Endothelial cell of umbilical vein (primary cell): ENCODE measurements at regions not wholly inside any gene's neighbourhood (a gene's known extent, or its start where the extent isn't known, plus 50 kb on each side); places are given as distances from the start of the nearest gene placed in this dataset.
"Not testable (repeated sequence)": the region's sequence is repeated elsewhere in the genome, so short reads cannot be mapped to it uniquely, and the experiment has no call there.

Experiments
- BruUV-seq: library from RNA; stranded (reverse); fragments of 400-500 nt; replicated peaks from 2 replicates; lab custom pipeline; 2021; lab: Mats Ljungman, UMichigan
- CTCF ChIA-PET: fragments of 300-600, 350-600 bp; sonication (Branson Sonifier 250); formaldehyde crosslinking; loops from one replicate; lab custom pipeline; 2021; ENCODE audit warnings: antibody characterized with exemption, inconsistent platforms; lab: Charles Lee
- POLR2A ChIA-PET: fragments of 300-600, 350-600 bp; sonication (Branson Sonifier 250); formaldehyde crosslinking; loops from one replicate; lab custom pipeline; 2021; ENCODE audit warnings: antibody characterized with exemption, inconsistent platforms; lab: Charles Lee
- DNase-seq: peaks from one replicate; pipeline ENCODE4 v3.0.0-alpha.2; 2011; ENCODE audit warnings: low read depth, low spot score
- FAIRE-seq: peaks from 2 replicates; lab custom pipeline; 2011; peaks lifted over from hg19 to GRCh38; lab: Jason Lieb, UNC
- H2AFZ ChIP-seq: 2 replicates; pipeline ENCODE4 v1.6.0; 2012; ENCODE audit warnings: low read depth, low read length, control low read depth, inconsistent platforms
- H3K27ac ChIP-seq: 2 replicates; pipeline ENCODE4 v1.5.1; 2011; ENCODE audit warnings: low read depth, mild to moderate bottlenecking, control low read depth, low read length, moderate library complexity; ENCODE audit not compliant: insufficient read depth
- H3K27me3 ChIP-seq, 2 experiments: 2 replicates each; pipeline versions ENCODE4 v1.6.0 to v1.6.1; 2011; ENCODE audit warnings: low read length in 2 of 2, mixed read lengths in 1 of 2; ENCODE audit not compliant: control insufficient read depth in 2 of 2, insufficient read depth in 2 of 2
- H3K36me3 ChIP-seq, 2 experiments: 2 replicates in 1 of 2; 3 replicates in 1 of 2; pipeline ENCODE4 v1.5.1; 2011; ENCODE audit warnings: low read length in 2 of 2, mild to moderate bottlenecking in 1 of 2, moderate library complexity in 1 of 2; ENCODE audit not compliant: control insufficient read depth in 2 of 2, insufficient read depth in 2 of 2; ENCODE audit errors: extremely low read depth in 1 of 2
- H3K4me1 ChIP-seq: 3 replicates; pipeline ENCODE4 v1.5.1; 2011; ENCODE audit warnings: mild to moderate bottlenecking, low read length; ENCODE audit not compliant: control insufficient read depth, insufficient read depth; ENCODE audit errors: extremely low read depth
- H3K4me2 ChIP-seq: 2 replicates; pipeline ENCODE4 v1.6.1; 2011; ENCODE audit warnings: low read length, control low read depth, mixed read lengths; ENCODE audit not compliant: insufficient read depth
- H3K4me3 ChIP-seq, 3 experiments: fragments of 200-600 bp in 1 of 3; sonication (generic), shearing (Covaris generic) in 1 of 3; replicated peaks in 1 of 3; 2 replicates each; pipeline ENCODE4 v1.5.1; 2011 to 2016; ENCODE audit warnings: control low read depth in 3 of 3, low read length in 3 of 3, mild to moderate bottlenecking in 2 of 3, inconsistent platforms in 1 of 3, low read depth in 1 of 3, moderate library complexity in 1 of 3; ENCODE audit not compliant: insufficient read depth in 1 of 3
- H3K79me2 ChIP-seq: 2 replicates; pipeline ENCODE4 v1.6.0; 2012; ENCODE audit warnings: low read length, inconsistent platforms; ENCODE audit not compliant: control insufficient read depth, insufficient read depth
- H3K9ac ChIP-seq: replicated peaks from 2 replicates; pipeline ENCODE3; 2011; ENCODE audit warnings: low read length, control low read depth; ENCODE audit not compliant: insufficient read depth; ENCODE audit errors: extremely low read depth
- H3K9me1 ChIP-seq: replicated peaks from 3 replicates; pipeline ENCODE4 v1.6.0; 2011; ENCODE audit warnings: mild to moderate bottlenecking, low read length; ENCODE audit not compliant: control insufficient read depth, insufficient read depth; ENCODE audit errors: extremely low read depth
- H3K9me3 ChIP-seq: replicated peaks from 2 replicates; pipeline ENCODE4 v1.5.1; 2012; ENCODE audit warnings: low read length, inconsistent platforms; ENCODE audit not compliant: control insufficient read depth, insufficient read depth
- H4K20me1 ChIP-seq: replicated peaks from 2 replicates; pipeline ENCODE3; 2011; ENCODE audit warnings: mild to moderate bottlenecking, low read length; ENCODE audit not compliant: control insufficient read depth, insufficient read depth; ENCODE audit errors: extremely low read depth
- CTCF ChIP-seq, 2 donors: IDR thresholded peaks; 1 replicate in 1 of 2; 2 replicates in 1 of 2; pipeline ENCODE4 v1.5.1; 2011; ENCODE audit warnings: low read length in 2 of 2, mild to moderate bottlenecking in 2 of 2, moderate library complexity in 2 of 2, control low read depth in 1 of 2, inconsistent platforms in 1 of 2, low read depth in 1 of 2; ENCODE audit not compliant: insufficient read depth in 1 of 2; ENCODE audit errors: extremely low read depth in 1 of 2
- EZH2 ChIP-seq: IDR thresholded peaks from 2 replicates; pipeline ENCODE4 v1.6.1; 2012; ENCODE audit warnings: borderline replicate concordance, low read depth, mild to moderate bottlenecking, moderate library complexity, low read length, inconsistent platforms; ENCODE audit not compliant: severe bottlenecking
- FOS ChIP-seq: IDR thresholded peaks from 2 replicates; pipeline ENCODE4 v1.6.1; 2011; ENCODE audit warnings: mild to moderate bottlenecking, low read length, moderate library complexity, borderline replicate concordance; ENCODE audit not compliant: insufficient read depth
- GATA2 ChIP-seq: IDR thresholded peaks from 2 replicates; pipeline ENCODE4 v1.7.0; 2011; ENCODE audit warnings: low read depth, mild to moderate bottlenecking, moderate library complexity, mixed read lengths, low read length; ENCODE audit not compliant: insufficient read length, insufficient read depth
- JUN ChIP-seq: IDR thresholded peaks from 2 replicates; pipeline ENCODE4 v1.6.1; 2011; ENCODE audit warnings: borderline replicate concordance, low read depth; ENCODE audit not compliant: insufficient read length, insufficient read depth
- MYC ChIP-seq: IDR thresholded peaks from one replicate; pipeline ENCODE4 v1.6.1; 2011; ENCODE audit warnings: mild to moderate bottlenecking, low read depth, low read length
- POLR2A ChIP-seq: IDR thresholded peaks from 2 replicates; pipeline ENCODE4 v1.6.1; 2012; ENCODE audit warnings: low read depth, mild to moderate bottlenecking, control low read depth, low read length
- POLR2AphosphoS5 ChIP-seq: IDR thresholded peaks from 2 replicates; pipeline ENCODE4 v1.6.1; 2012; ENCODE audit warnings: low read depth, mild to moderate bottlenecking, control low read depth, low read length, moderate library complexity; ENCODE audit not compliant: insufficient read depth
- dilution Hi-C: fragments of 300-500 bp; cut with MboI; formaldehyde crosslinking; loops from one replicate; pipeline ENCODE4 v1.15.0; 2019; ENCODE audit warnings: low sequenced_read_pairs; ENCODE audit not compliant: extremely low pct_ligation_motif_present
- intact Hi-C: fragments of 100-400 bp; cut with micrococcal nuclease; formaldehyde crosslinking; loops from one replicate; pipeline ENCODE4 v1.10.0; 2022
- TF ChIP-seq, protein P1 (sequence below): IDR thresholded peaks from 2 replicates; pipeline ENCODE4 v1.6.1; 2011; ENCODE audit not compliant: insufficient read depth, insufficient read length

DNA sequence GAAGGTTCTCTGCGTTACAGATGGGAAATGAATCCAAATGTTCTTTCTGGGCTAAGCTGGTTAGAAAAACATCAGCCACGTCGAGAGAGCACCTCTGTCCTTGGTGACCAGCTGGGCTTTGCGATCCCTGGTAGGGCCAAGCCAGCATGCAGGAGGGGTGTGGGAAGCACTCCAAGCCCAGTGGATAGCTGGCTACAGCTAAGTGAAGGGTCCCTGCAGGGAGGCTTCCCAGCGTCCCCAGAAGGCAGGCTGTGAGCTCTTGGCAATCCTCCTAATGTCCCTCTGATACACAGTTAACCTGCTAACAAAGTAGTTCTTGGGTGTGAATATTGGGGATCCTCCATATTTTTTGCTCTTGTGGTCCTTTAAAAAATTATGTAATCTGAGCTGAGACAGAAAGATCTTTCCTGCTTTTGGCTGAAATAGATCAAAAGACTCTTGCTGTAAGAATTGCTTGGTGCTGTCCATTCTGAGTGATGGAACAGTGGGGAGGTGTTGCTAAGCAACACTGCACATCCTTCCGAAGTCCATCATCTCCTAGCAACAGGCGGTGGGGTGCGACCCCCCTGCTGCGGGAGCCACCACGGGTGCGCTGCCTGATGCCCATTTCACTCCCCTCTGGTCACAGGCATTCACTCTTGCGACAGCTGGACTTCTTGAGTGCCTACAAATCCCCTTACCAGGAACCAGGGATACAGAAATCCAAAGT lies 88.5 kb upstream of the UXS1 start:
- Histone ChIP-seq H3K9ac (no peak overlapping the region), H3K9me3 (no peaks in the 10 kb centered on the region), H3K27ac (no peak overlapping the region), H3K27me3 (no peaks in the 10 kb centered on the region), H3K4me3 (no peak overlapping the region), H3K4me2 (no peak overlapping the region), H3K9me1 (no peaks in the 10 kb centered on the region), H3K36me3 (no peaks in the 10 kb centered on the region), H2AFZ (no peak overlapping the region), H4K20me1 (no peaks in the 10 kb centered on the region), H3K4me1 (no peaks in the 10 kb centered on the region), H3K79me2 (no peaks in the 10 kb centered on the region)
- intact Hi-C loops (no loop called here), dilution Hi-C loops (no loop called here)
- no TSS peak for BruUV-seq
- FAIRE-seq (no peak), DNase-seq (no peak)
- CTCF ChIA-PET = no interaction called here
- POLR2A ChIA-PET = no interaction called here
- no peak for TF ChIP-seq GATA2
- no peak for TF ChIP-seq POLR2A
- TF ChIP-seq, protein P1, sequence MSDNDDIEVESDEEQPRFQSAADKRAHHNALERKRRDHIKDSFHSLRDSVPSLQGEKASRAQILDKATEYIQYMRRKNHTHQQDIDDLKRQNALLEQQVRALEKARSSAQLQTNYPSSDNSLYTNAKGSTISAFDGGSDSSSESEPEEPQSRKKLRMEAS = no peak
- TF ChIP-seq FOS = no peak
- TF ChIP-seq POLR2AphosphoS5 = no peak
- no peak for TF ChIP-seq MYC
- no peak for TF ChIP-seq JUN
- TF ChIP-seq EZH2 = no peak
- no peak for TF ChIP-seq CTCF (IDR thresholded peaks at IDR 0.05; ENCODE audit: extremely low read depth in 1 of 2, insufficient read depth in 1 of 2, low read depth in 1 of 2, low read length in 2 of 2)

- dilution Hi-C loops, DNase-seq, BruUV-seq, CTCF ChIA-PET, H4K20me1 ChIP-seq, H3K9me1 ChIP-seq, H3K9me3 ChIP-seq, FAIRE-seq, intact Hi-C loops, H3K27ac ChIP-seq, H3K79me2 ChIP-seq, H3K4me3 ChIP-seq, H3K4me2 ChIP-seq, H2AFZ ChIP-seq, H3K36me3 ChIP-seq, H3K27me3 ChIP-seq, H3K9ac ChIP-seq, H3K4me1 ChIP-seq, POLR2A ChIA-PET: not testable (repeated sequence)
Observed at GRCh38 chr2:106281907-106282430, 87.9 kb upstream of the UXS1 start.
